Cerebellar cortex (tissue), 1 donor: ENCODE measurements at regions not wholly inside any gene's neighbourhood (a gene's known extent, or its start where the extent isn't known, plus 50 kb on each side); places are given as distances from the start of the nearest gene placed in this dataset.

Experiments used
- DNase-seq: peaks from one replicate; pipeline ENCODE4 v3.0.0-alpha.2; 2015; ENCODE audit warnings: low spot score

DNA sequence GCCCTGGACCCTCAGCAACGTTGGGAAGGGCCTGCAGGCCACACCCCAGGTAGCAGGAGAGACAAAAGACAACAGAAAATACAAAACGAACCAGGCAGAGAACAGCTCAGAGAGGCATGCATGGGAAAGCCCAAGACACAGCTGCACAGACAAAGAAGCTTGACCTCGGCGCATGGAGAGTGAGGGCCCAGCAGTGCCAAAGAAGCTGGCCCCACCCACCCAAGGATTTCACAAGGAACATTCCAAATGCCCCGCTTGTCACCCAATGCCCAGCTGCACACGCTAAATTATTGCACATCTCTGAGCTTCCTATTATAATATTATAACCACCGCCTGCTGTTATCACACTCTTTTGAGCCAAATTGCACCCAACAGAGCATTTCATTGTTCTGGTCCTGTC is 147.7 kb upstream of the TBL1X start:
- DNase-seq = no peak

GRCh38 chrX:9318213-9318612 is 146.6 kb upstream of the TBL1X start:
- DNase-seq = no peak

DNA sequence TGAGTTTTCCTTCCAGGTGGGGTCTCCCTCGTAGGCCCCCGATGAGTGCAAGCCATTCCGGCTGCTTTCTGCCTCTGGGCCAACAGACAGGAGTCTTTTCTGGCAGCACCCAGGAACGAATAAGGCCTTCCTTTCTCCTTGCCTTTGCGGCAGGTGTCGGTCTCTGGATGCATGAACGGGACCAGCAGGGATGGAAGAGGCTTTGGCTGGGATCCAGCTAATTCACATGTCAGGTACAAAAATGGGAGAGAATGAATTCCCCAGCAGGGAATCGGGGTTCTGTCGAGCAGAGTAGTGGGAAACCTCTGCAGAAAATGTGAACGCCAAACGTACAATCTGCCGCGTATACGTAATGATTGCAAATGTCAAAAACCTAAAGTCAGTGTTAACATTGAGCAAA is 146.1 kb upstream of the TBL1X start:
- DNase-seq = peak; percentile 72

GRCh38 chrX:9320940-9321339 is 143.9 kb upstream of the TBL1X start:
- no peak for DNase-seq

DNA sequence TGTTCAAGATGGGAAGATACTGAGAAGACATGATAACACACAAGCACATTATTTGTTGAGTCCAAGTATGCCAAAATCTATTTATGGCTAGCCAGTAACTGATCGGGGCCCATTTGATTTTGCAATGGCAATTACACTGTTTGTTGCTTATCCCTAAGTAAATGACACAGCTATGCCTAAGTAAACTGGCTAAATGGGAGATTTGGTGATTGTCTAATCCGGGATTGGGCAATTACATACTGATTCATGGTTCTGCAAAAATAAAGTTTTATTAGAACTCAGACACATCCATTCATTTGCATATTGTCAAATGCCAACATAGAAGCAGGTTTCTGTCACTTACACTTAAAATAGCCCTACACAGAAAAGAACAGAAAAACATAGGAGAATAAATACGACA is 140.2 kb upstream of the TBL1X start:
- DNase-seq = no peak

GRCh38 chrX:9326369-9326768 is 138.5 kb upstream of the TBL1X start:
- no peak for DNase-seq

DNA sequence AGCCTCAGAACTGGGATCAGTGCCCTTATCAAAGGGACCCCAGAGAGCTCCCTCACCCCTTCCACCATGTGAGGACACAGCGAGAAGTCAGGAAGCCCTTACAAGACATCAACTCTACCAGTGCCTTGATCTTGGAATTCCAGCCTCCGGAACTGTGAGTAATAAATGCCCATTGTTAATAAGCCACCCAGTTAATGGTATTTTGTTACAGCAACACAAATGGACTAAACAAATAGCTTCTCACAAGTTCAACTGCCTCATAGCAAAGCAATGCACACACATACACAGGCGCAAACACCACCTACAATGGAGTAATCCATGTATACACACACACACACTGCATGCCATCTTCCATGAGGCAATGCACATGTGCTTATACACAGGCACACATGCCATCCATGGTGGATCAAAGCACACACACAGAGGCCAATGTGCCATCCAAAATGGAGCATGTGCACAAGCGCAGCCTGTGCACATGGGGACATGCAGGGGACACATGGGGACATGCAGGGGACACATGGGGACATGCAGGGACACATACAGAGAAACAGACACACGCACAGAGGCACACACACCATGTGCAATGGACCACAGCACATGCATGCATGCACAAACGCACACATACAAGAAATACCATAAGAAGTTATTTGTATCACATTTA is 137.6 kb upstream of the TBL1X start:
- DNase-seq = no peak

DNA sequence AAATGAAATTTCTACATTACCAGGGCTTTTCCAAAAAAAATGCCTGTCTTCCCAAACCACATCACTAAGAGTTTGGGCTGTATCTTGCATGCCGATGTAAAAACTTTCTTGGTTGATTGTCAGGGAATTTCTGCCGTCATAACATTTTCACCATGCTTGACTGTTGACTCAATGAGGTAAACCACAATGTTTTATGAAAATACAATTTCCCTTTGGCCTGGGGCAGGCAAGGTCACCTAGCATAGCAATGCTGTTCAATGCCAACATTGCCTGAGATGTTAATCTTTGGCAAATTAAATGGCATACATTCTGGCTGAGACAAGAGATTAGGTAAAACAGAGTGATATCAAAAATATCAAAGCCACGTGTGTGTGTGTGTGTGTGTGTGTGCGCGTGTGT is 137.1 kb upstream of the TBL1X start:
- DNase-seq = no peak

- DNase-seq = no peak
These were observed 135.8 kb upstream of the TBL1X start for GRCh38 chrX:9329056-9329455.

DNA sequence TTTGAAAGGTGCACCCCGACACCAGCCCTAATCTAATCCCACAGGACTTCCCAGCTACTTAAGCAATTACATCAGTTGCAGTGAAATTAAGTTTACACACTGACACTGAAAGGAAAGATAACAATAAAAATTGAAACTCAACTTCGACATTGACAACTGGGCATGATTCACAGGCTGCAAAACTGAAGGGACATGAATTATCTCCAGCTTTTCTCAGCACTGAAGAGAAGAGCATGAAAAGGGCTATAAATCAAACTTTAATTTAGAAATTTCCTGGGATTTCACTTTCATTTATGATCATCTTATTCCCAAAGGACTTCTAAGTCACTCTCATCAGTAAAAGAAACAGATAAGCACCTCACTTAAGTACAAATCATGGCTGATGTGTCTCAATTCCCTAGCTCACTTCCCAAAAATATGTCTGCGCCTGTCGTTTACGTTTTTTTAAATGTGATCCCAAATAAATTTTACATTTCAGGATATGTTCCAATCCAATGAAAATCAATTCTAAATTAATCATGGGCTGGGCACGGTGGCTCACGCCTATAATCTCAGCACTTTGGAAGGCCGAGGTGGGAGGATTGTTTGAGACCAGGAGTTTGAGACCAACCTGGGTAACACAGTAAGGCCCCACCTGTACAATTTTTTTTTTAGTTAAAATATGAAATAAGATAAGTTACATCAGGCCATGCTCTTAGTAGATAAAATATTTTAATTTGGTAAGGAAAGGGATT is 134.4 kb upstream of the TBL1X start:
- DNase-seq = no peak

GRCh38 chrX:9333873-9334560 is 130.8 kb upstream of the TBL1X start:
- DNase-seq = no peak

GRCh38 chrX:9335251-9335650 is 129.6 kb upstream of the TBL1X start:
- no peak for DNase-seq

GRCh38 chrX:9336456-9336855 is 128.4 kb upstream of the TBL1X start:
- no peak for DNase-seq

DNA sequence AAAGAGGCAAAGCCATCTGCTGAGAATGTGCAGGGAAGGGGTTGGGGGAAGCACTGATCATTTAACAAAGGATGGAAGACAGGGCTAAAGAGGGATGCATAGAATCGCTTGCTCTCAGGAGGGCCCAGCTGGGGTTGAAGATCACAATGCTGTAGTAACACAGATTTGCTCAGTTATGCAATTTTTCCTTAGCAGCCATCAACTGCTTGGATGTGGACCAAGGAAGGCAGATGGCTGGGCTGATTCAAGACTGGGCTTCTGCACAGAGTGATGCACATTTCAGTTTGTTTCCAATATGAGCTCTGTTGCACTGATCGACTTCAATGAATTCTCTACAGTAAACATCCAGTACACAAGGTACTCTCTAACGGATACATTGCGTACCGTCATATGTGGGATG is 127.8 kb upstream of the TBL1X start:
- DNase-seq = peak; percentile 89

DNA sequence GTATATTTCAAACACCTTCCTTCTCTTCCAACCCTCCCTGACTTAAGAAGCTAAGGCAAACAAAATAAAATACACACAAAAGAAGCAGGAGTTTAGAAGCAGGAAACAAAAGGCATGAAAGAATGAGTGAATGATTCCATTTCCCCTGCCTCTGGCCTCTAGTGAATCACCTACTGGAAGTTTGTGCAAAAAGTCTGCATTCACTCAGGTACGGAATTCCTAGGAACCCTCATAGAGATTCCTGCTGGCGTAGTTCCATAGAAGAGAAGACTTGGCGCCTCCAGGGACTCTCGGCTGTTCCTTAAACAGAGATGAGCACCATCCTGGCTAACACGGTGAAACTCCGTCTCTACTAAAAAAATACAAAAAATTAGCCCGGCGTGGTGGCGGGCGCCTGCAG is 125.9 kb upstream of the TBL1X start:
- DNase-seq = no peak

GRCh38 chrX:9339603-9340491 is 125.0 kb upstream of the TBL1X start:
- DNase-seq = peak; percentile 36

DNA sequence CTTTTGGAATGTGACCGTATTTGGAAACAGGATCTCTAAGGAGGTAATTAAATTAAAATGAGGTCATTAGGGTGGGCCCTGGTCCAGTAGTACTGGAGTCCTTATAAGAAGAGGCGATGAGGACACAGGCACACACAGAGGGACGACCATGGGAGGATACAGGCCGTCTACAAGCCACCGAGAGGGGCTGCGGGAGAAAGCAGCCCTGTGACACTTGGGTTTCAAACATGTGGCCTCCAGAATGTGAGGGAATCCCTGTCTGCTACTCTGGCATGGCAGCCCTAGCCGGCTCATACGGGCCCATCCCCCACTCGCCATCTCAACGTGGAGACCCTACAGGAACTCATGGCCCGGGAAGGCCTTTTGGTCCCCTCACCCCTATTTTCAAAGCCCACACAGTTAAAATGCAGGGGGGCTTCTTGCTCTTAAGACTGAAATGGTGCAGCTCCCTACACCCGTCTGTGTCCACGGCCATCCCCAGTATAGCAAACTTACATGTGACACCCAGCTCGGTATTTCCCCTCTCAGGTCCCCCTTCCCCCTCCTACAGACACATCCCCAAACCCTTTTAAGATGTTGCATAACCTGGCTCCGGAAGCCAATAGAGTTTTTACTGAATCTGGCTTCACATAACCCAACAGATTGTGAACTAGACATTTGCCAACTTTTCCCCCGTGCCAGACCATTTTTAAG is 124.1 kb upstream of the TBL1X start:
- DNase-seq = peak; percentile 54

DNA sequence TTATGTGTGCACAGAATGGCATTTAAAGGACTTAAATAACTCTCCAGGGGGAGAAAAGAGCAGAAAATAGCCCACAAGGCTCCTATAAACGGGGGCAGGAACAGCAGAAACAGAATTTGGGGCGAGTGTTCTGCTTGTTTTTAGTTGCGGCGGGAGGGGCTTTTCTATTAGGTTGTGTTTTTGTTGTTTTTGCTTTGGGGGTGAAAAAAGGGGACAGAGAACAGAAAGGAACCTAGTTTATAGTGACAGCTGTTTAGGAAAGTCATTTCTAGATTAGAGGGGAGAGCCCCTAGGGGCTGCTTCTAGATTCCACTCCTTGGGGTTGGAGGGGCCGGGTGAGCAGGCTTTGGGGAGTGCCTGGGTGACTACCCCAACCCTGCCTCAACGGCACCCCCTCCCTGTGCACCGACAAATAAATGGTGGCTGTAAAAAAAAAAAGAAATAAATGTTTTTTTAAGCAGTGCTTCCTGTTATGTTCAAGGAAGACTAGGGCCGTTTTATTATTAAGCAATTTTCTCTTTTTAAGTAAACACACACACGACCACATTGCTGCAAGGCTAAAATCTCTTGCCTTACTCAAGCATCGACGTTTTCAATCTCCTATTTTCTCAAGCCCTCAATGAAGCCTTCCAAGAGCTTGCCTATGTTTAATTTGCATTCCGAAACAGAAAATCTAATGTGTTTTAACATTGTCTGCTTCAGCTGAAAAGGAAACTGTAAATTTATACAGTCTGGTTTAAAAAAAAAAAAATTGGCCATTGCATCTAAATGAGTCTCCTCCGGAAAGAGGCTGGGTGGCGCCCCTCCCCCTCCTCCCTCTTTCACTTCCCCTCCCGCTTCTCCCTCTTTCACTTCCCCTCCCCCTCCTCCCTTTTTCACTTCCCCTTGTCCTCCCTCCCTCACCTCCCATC is 123.3 kb upstream of the TBL1X start:
- no peak for DNase-seq

GRCh38 chrX:9342561-9343051 is 122.3 kb upstream of the TBL1X start:
- DNase-seq = peak; percentile 66

GRCh38 chrX:9343971-9344370 is 120.9 kb upstream of the TBL1X start:
- DNase-seq = no peak
